Transverse colon (tissue), 4 donors: ENCODE measurements at regions not wholly inside any gene's neighbourhood (a gene's known extent, or its start where the extent isn't known, plus 50 kb on each side); places are given as distances from the start of the nearest gene placed in this dataset.
"Not testable (repeated sequence)": the region's sequence is repeated elsewhere in the genome, so short reads cannot be mapped to it uniquely, and the experiment has no call there.

Source experiments
- DNase-seq: peaks from one replicate; pipeline ENCODE4 v3.0.0-alpha.2; 2019
- H3K27ac ChIP-seq, 4 donors: fragments of 200-600 bp; sonication (generic); 2 replicates each; pipeline ENCODE4 v1.5.1; 2016 to 2018; ENCODE audit warnings: inconsistent platforms in 4 of 4
- H3K27me3 ChIP-seq: fragments of 200-600 bp; sonication (generic); 2 replicates; pipeline ENCODE4 v1.5.1; 2017; ENCODE audit warnings: inconsistent platforms
- H3K36me3 ChIP-seq, 4 donors: fragments of 200-600 bp; sonication (generic); 2 replicates each; pipeline ENCODE4 v1.5.1; 2017 to 2019; ENCODE audit warnings: inconsistent platforms in 4 of 4
- H3K4me1 ChIP-seq, 4 donors: fragments of 200-600 bp; sonication (generic); 2 replicates each; pipeline ENCODE4 v1.5.1; 2017 to 2020; ENCODE audit warnings: inconsistent platforms in 4 of 4
- H3K4me3 ChIP-seq, 4 donors: fragments of 200-600 bp; sonication (generic); 1 replicate in 1 of 4; 2 replicates in 3 of 4; pipeline versions ENCODE4 v1.5.1 to v1.6.1; 2017 to 2019; ENCODE audit warnings: inconsistent platforms in 4 of 4
- H3K9me3 ChIP-seq, 2 donors: fragments of 200-600 bp; sonication (generic); 2 replicates each; pipeline ENCODE4 v1.5.1; 2017 to 2019; ENCODE audit warnings: inconsistent platforms in 2 of 2
- EP300 ChIP-seq: sonication (generic); formaldehyde crosslinking; IDR thresholded peaks from one replicate; pipeline ENCODE4 v1.6.1; 2017; ENCODE audit warnings: antibody characterized with exemption, low read depth
- POLR2A ChIP-seq: fragments of 450-650 bp; IDR thresholded peaks from one replicate; pipeline ENCODE4 v1.6.1; 2016; ENCODE audit warnings: antibody characterized with exemption, mild to moderate bottlenecking, moderate library complexity
- POLR2AphosphoS5 ChIP-seq, 3 donors: sonication (generic); formaldehyde crosslinking; IDR thresholded peaks; one replicate each; pipeline ENCODE4 v1.6.1; 2016; ENCODE audit warnings: antibody characterized with exemption in 3 of 3
- WGBS, 2 donors: methylation state at CpG; one replicate each; pipeline ENCODE4 v1.1.5; 2018; ENCODE audit warnings: low coverage in 1 of 2; 5-methylcytosine and 5-hydroxymethylcytosine counted together
- in situ Hi-C, 4 donors: fragments of 200-750 bp; cut with MboI; loops; one replicate each; pipeline versions ENCODE4 v1.15.0 to v1.15.1; 2017; ENCODE audit warnings: low sequenced_read_pairs in 3 of 4, low pct_ligation_motif_present in 1 of 4, low pct_unique_long_range_greater_than_20kb in 1 of 4
- intact Hi-C: fragments of 100-400 bp; cut with DNase I; formaldehyde crosslinking; loops from one replicate; pipeline ENCODE4 v1.15.1; 2023; ENCODE audit warnings: low total_unique reads
- TF ChIP-seq, protein P1 (sequence below), 5 experiments: fragments of 200-600 bp in 3 of 5; fragments of 450-650 bp in 2 of 5; sonication (generic) in 3 of 5; IDR thresholded peaks; 1 replicate in 2 of 5; 2 replicates in 3 of 5; pipeline ENCODE4 v1.5.1; 2016 to 2017; ENCODE audit warnings: antibody characterized with exemption in 5 of 5, inconsistent platforms in 3 of 5, mild to moderate bottlenecking in 2 of 5, moderate library complexity in 1 of 5

DNA sequence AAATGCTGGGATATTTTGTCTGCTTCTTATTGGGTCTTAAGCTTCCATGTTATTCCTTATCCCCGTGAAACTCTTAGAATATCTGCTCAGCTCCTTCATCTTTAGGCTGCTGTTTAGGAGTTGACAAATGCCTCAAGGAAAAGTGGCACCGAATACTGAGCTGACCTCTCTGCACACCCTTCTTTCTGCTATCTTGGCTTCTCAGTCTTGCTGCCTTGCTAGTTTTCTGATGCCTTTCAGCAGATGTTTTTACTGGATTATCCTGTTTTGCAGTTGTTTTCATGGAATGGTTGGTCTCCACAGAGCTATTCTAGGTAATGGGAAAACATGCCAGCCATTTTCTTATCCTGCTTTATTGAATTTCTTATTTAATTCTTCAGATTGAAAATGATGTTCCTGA is 86.3 kb downstream of the GYPE start:
- DNase-seq, result no peak
- WGBS, 2 donors, result 81 to 90% methylated on average over 2 of the region's 2 CpGs
- intact Hi-C loops (no loop called here), in situ Hi-C loops (no loop called here)
- H3K27me3 ChIP-seq, result no peaks in the 10 kb centered on the region
- no peaks in the 10 kb centered on the region for H3K36me3 ChIP-seq
- no peak overlapping the region for H3K4me3 ChIP-seq
- H3K9me3 ChIP-seq, result no peaks in the 10 kb centered on the region
- TF ChIP-seq, protein P1, sequence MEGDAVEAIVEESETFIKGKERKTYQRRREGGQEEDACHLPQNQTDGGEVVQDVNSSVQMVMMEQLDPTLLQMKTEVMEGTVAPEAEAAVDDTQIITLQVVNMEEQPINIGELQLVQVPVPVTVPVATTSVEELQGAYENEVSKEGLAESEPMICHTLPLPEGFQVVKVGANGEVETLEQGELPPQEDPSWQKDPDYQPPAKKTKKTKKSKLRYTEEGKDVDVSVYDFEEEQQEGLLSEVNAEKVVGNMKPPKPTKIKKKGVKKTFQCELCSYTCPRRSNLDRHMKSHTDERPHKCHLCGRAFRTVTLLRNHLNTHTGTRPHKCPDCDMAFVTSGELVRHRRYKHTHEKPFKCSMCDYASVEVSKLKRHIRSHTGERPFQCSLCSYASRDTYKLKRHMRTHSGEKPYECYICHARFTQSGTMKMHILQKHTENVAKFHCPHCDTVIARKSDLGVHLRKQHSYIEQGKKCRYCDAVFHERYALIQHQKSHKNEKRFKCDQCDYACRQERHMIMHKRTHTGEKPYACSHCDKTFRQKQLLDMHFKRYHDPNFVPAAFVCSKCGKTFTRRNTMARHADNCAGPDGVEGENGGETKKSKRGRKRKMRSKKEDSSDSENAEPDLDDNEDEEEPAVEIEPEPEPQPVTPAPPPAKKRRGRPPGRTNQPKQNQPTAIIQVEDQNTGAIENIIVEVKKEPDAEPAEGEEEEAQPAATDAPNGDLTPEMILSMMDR (IDR thresholded peaks at IDR 0.05), result no peak
- TF ChIP-seq EP300, result no peak
- TF ChIP-seq POLR2AphosphoS5 (IDR thresholded peaks at IDR 0.05), result no peak
- no peak for TF ChIP-seq POLR2A
- no peak overlapping the region for H3K27ac ChIP-seq
- no peaks in the 10 kb centered on the region for H3K4me1 ChIP-seq

DNA sequence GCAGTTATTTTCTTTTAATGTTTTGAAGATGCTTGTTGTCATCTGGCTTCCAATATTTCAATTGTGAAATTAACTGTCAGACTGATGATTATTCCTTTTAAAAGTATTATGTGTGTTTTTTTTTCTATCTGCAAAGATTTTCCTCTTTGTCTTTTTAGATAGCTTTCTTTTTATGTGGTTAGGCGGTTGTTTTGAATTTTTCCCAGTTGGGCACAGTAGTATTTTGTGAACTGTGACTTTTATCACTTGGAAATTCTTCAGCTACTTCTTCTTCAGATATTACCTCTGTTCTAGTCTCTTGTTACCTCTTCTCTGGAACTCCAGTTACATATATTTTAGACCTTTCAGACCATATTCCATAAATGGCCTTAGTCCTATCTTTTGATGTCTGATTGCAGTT is 87.5 kb downstream of the GYPE start:
- H3K27me3 ChIP-seq, H3K27ac ChIP-seq, H3K9me3 ChIP-seq, intact Hi-C loops, H3K36me3 ChIP-seq, in situ Hi-C loops, H3K4me3 ChIP-seq, DNase-seq, H3K4me1 ChIP-seq: not testable (repeated sequence)
- WGBS, 2 donors, result 67 to 82% methylated on average over 1 of the region's 1 CpG

DNA sequence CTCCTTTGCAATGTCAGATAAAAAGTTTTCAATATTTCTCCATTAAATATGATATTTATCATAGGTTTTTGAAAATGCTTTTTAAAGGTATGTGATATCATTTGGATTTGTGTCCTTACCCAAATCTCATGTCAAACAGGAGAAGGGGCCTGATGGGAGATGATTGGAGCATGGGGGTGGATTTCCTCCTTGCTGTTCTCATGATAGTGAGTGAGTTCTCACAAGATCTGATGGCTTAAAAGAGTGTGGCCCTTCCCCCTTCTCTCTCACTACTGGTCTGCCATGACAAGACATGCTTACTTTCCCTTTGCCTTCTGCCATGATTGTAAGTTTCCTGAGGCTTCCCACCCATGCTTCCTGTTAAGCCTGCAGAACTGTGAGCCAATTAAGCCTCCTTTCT is 90.0 kb downstream of the GYPE start:
- H3K27ac ChIP-seq, H3K9me3 ChIP-seq, intact Hi-C loops, H3K36me3 ChIP-seq, H3K27me3 ChIP-seq, H3K4me1 ChIP-seq, DNase-seq, in situ Hi-C loops, H3K4me3 ChIP-seq: not testable (repeated sequence)

DNA sequence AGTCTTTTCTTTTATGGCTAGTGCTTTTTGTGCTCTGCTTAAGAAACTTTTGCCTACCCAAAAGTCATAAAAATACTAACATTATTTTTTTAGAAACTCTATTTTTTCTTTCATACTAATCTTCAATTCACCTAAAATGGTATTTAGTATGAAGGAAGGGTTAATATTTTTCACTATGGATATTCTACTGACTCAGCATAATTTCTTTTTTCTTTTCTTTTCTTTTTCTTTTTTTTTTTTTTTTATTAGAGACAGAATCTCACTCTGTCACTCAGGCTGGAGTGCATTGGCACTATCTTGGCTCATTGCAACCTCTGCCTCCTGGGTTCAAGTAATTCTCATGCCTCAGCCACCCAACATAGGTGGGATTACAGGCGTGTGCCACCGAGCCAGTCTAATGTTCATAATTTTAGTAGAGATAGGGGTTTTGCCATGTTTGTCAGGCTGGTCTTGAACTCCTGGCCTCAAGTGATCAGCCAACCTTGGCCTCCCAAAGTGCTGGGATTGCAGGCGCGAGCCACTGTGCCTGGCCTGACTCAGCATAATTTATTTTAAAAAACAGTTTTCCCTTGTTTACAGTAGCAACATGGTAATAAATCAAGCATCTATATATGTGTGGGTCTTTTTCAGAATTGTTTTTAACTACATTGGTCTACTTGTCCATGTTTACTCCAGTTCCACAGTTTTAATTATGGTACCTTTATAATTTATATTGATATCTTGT is 91.8 kb downstream of the GYPE start:
- H3K27ac ChIP-seq, H3K4me1 ChIP-seq, intact Hi-C loops, H3K9me3 ChIP-seq, H3K4me3 ChIP-seq, H3K36me3 ChIP-seq, H3K27me3 ChIP-seq, DNase-seq, in situ Hi-C loops: not testable (repeated sequence)
- whole genome bisulfite sequencing, 2 donors, result 78 to 93% methylated on average over 4 of the region's 4 CpGs

DNA sequence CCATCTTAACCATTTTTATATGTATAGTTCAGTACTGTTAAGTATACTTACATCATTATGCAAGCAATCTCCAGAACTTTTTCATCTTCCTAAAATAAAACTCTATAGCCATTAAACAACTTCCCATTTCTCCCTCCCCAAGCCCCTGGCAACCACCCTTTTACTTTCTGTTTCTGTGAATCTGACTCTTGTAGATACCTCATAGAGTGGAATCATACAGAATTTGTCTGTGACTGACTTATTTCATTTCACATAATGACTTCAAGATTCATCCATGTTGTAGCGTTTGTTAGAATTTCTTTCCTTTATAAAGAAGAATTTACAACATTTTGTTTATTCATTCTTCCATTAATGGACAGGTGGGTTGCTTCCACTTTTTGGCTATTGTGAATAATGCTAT is 91.2 kb upstream of the FREM3 start:
- H3K9me3 ChIP-seq, H3K36me3 ChIP-seq, in situ Hi-C loops, H3K4me1 ChIP-seq, DNase-seq, H3K27ac ChIP-seq, intact Hi-C loops, H3K27me3 ChIP-seq, H3K4me3 ChIP-seq: not testable (repeated sequence)
- WGBS, 2 donors, result 67 to 87% methylated on average over 1 of the region's 1 CpG

DNA sequence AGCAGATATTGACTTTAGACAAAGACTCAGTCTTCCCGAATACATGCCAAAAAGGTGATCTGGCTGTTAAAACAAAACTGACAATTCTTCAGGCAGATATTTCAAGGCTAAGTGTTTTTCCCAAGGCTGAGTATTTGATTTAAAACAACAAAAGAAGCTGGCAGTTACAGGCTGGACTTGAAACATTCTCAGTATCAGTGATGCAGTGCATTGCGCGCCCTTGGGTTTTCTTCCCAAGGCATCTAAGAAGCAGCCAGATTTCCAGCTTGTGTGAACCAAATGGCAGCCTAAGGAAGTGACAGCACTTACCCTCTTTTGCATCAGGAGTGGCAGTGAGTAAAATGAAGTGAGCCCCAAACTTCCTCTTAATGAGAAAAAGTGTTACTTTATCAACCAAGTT is 90.0 kb upstream of the FREM3 start:
- DNase-seq, H3K4me3 ChIP-seq, H3K4me1 ChIP-seq, H3K27me3 ChIP-seq, in situ Hi-C loops, H3K36me3 ChIP-seq, intact Hi-C loops, H3K27ac ChIP-seq, H3K9me3 ChIP-seq: not testable (repeated sequence)
- WGBS, 2 donors, result 40 to 80% methylated on average over 1 to 3 of the region's 3 CpGs

DNA sequence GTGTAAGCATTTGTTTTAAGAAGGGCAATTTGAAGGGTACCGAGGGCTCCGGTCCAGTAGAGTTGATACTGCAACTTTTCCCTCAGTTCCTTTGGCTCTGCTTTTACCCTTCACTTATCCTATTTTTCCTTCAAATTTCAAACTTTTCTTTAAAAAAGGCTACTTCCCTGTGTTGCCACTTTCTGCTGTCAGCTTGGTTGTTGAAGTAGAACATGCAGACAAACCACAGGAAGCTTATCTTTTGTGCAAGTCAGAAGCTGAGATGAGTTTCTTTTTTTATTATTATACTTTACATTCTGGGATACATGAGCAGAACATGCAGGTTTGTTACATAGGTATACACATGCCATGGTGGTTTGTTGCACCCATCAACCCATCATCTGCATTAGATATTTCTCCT is 89.1 kb upstream of the FREM3 start:
- in situ Hi-C loops, H3K27me3 ChIP-seq, H3K9me3 ChIP-seq, H3K27ac ChIP-seq, H3K4me3 ChIP-seq, intact Hi-C loops, H3K36me3 ChIP-seq, DNase-seq, H3K4me1 ChIP-seq: not testable (repeated sequence)
- 70 to 82% methylated on average over 2 of the region's 2 CpGs for WGBS, 2 donors
